Karpas-422 (cell line): ENCODE measurements at regions not wholly inside any gene's neighbourhood (a gene's known extent, or its start where the extent isn't known, plus 50 kb on each side); places are given as distances from the start of the nearest gene placed in this dataset.

ENCODE experiments used
- DNase-seq: peaks from one replicate; pipeline ENCODE4 v3.0.0-alpha.2; 2015
- H2AFZ ChIP-seq: fragments of 200-600 bp; sonication (generic); 2 replicates; pipeline ENCODE4 v1.6.1; 2014; ENCODE audit warnings: antibody characterized with exemption, low read length, mixed read lengths
- H3K27ac ChIP-seq: fragments of 200-600 bp; sonication (generic); 2 replicates; pipeline ENCODE4 v1.5.1; 2014; ENCODE audit warnings: mild to moderate bottlenecking, low read length, moderate library complexity
- H3K27me3 ChIP-seq: fragments of 200-600 bp; sonication (generic); 2 replicates; pipeline ENCODE4 v1.6.1; 2014; ENCODE audit warnings: low read length, mixed read lengths
- H3K36me3 ChIP-seq: fragments of 200-600 bp; sonication (generic); 2 replicates; pipeline ENCODE4 v1.6.1; 2014; ENCODE audit warnings: low read length, mixed read lengths; ENCODE audit not compliant: insufficient read depth
- H3K4me1 ChIP-seq: fragments of 200-600 bp; sonication (generic); 2 replicates; pipeline ENCODE4 v1.6.1; 2014; ENCODE audit warnings: mild to moderate bottlenecking, low read length, mixed read lengths
- H3K4me2 ChIP-seq: fragments of 200-600 bp; sonication (generic); 2 replicates; pipeline ENCODE4 v1.6.1; 2014; ENCODE audit warnings: low read length, low read depth, mild to moderate bottlenecking; ENCODE audit not compliant: poor library complexity, severe bottlenecking
- H3K4me3 ChIP-seq: fragments of 200-600 bp; sonication (generic); 2 replicates; pipeline ENCODE4 v1.5.1; 2014; ENCODE audit warnings: mild to moderate bottlenecking, antibody characterized with exemption, low read length, mixed read lengths
- H3K79me2 ChIP-seq: fragments of 200-600 bp; sonication (generic); 2 replicates; pipeline ENCODE4 v1.6.1; 2014; ENCODE audit warnings: mild to moderate bottlenecking, low read length, mixed read lengths
- H3K9ac ChIP-seq: fragments of 200-600 bp; sonication (generic); 2 replicates; pipeline ENCODE4 v1.6.0; 2014; ENCODE audit warnings: low read length
- H3K9me2 ChIP-seq: fragments of 200-600 bp; sonication (generic), shearing (Covaris generic); replicated peaks from 2 replicates; pipeline ENCODE4 v1.6.0; 2014; ENCODE audit warnings: mild to moderate bottlenecking, low read length, moderate library complexity; ENCODE audit not compliant: insufficient read depth
- H3K9me3 ChIP-seq: fragments of 300-700, 200-600 bp; sonication (generic); 2 replicates; pipeline ENCODE4 v1.6.1; 2014; ENCODE audit warnings: low read length, mixed read lengths
- H4K20me1 ChIP-seq: fragments of 200-600 bp; sonication (generic); 2 replicates; pipeline ENCODE4 v1.6.1; 2014; ENCODE audit warnings: mild to moderate bottlenecking, antibody characterized with exemption, low read length, low read depth; ENCODE audit not compliant: insufficient read depth

DNA sequence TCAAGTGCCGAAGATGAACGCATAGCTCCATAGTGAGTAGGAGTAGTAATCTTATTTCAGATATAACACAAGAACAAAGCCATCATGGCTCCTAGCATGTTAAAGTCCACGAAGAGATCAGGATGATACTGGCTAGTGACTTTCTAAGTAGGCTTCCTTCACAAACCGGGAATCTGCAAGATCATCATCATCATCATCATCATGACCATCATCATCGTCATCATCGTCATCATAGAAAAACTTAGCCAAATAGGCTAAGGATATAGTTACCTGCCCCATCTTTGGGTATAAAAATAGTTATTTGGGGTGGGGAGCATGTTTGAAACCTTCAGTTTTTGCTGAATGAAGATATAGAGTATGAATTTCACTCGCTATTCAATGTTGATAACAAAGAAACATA, 57.9 kb downstream of the PYDC2 start:
- Histone ChIP-seq H3K4me1 (no peaks in the 10 kb centered on the region), H3K27me3 (no peaks in the 10 kb centered on the region), H4K20me1 (no peaks in the 10 kb centered on the region), H3K4me3 (no peak overlapping the region), H3K79me2 (no peaks in the 10 kb centered on the region), H2AFZ (no peak overlapping the region), H3K36me3 (no peaks in the 10 kb centered on the region), H3K9me2 (no peaks in the 10 kb centered on the region; the same call in 1 of the 2 replicates), H3K9me3 (no peaks in the 10 kb centered on the region), H3K27ac (no peak overlapping the region), H3K9ac (no peak overlapping the region), H3K4me2 (no peak overlapping the region)
- DNase-seq = no peak

DNA sequence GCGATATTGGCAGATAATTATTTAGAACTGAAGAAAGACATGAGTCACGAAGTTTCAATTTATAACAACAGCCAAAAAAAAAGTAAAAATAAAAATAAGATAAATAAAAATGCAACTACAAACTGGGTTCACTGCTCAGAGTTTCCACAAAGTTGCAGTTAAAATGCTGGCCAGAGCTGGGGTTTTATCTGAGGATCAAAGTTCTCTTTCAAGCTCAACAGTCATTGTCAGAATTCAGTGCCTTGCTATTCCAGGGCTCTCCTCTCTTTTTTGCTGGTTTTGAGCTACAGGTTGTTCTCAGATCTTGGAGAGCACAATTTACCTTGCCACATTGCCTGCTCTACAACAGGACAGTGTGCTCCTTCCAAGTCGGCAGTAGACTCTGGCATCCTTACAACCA, 60.1 kb downstream of the PYDC2 start:
- H3K36me3 ChIP-seq = no peaks in the 10 kb centered on the region
- no peak overlapping the region for H3K4me3 ChIP-seq
- peaks cover 15% of the 10 kb centered on the region; the same call in 1 of the 2 replicates for H3K9me3 ChIP-seq
- no peaks in the 10 kb centered on the region for H3K4me1 ChIP-seq
- no peak overlapping the region for H3K9ac ChIP-seq
- H4K20me1 ChIP-seq = no peaks in the 10 kb centered on the region
- DNase-seq = no peak
- H3K4me2 ChIP-seq = no peak overlapping the region
- H2AFZ ChIP-seq = no peak overlapping the region
- H3K9me2 ChIP-seq = no peaks in the 10 kb centered on the region; the same call in 1 of the 2 replicates
- no peaks in the 10 kb centered on the region for H3K79me2 ChIP-seq
- no peaks in the 10 kb centered on the region for H3K27me3 ChIP-seq
- no peak overlapping the region for H3K27ac ChIP-seq

DNA sequence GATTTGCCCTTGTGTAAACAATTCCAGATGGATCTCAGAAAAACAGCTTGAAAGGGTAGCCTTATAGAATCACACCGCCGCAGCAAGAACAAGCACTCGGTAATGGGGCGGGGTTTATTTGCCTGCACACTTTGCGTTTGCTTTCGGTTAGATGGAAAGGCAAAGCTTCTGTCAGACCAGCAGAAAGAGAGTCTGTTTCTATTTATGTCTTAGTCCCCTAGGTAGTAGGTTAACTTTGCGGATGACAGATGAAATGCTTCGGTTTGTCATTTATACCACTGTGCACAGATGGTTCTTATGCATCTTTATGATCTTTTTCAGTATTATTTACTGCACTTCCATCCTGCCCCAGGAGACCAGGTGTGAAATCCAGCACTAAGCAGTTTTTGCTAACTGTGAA, 62.2 kb downstream of the PYDC2 start:
- no peaks in the 10 kb centered on the region for H3K27me3 ChIP-seq
- no peaks in the 10 kb centered on the region for H3K4me1 ChIP-seq
- H3K79me2 ChIP-seq = no peaks in the 10 kb centered on the region
- H2AFZ ChIP-seq = no peak overlapping the region
- no peak overlapping the region for H3K4me2 ChIP-seq
- DNase-seq = no peak
- no peak overlapping the region for H3K27ac ChIP-seq
- H3K9ac ChIP-seq = no peak overlapping the region
- no peak overlapping the region for H3K4me3 ChIP-seq
- H3K36me3 ChIP-seq = no peaks in the 10 kb centered on the region
- H3K9me2 ChIP-seq = no peaks in the 10 kb centered on the region
- H4K20me1 ChIP-seq = no peaks in the 10 kb centered on the region
- peaks cover 15% of the 10 kb centered on the region; the same call in 1 of the 2 replicates for H3K9me3 ChIP-seq

DNA sequence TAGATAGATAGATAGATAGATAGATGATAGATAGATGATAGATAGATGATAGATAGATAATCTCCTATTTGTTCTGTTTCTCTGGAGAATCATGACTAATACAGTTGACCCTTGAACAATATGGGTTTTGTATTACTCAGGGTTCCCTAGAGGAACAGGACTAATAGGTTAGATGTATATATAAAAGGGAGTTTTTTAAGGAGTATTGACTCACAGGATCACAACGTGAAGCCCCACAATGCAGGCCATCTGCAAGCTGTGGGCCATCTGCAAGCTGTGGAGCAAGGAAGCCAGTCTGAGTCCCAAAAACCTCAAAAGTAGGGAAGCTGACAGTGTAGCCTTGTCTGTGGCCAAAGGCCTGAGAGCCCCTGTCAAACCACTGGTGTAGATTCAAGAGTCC, 67.6 kb downstream of the PYDC2 start:
- H3K4me2 ChIP-seq = no peak overlapping the region
- no peaks in the 10 kb centered on the region for H3K27me3 ChIP-seq
- no peaks in the 10 kb centered on the region for H3K9me2 ChIP-seq

DNA sequence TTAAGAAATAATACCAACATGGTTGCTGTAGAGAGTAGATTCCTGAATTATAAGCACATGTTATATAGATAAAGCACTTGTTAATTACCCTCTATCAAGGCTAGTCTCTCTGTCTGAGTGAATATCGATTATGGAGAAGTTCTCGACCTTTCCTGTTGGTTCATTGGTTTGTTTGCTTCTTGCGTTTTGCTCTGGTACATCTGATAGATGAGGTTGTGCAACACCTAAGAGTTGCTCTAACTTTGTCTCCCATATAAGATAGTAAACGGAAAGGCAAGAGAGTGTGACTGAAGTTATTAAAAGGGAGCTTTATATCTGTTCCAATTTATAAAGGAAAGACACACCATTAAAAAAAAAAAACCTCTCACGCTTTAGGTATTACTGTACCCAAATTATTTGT, 69.0 kb downstream of the PYDC2 start:
- no peaks in the 10 kb centered on the region for H3K27me3 ChIP-seq
- no peaks in the 10 kb centered on the region for H3K36me3 ChIP-seq
- no peak overlapping the region for H3K9ac ChIP-seq
- DNase-seq = no peak
- peaks cover 22% of the 10 kb centered on the region for H3K9me3 ChIP-seq
- no peaks in the 10 kb centered on the region for H4K20me1 ChIP-seq
- H3K9me2 ChIP-seq = 0 out of 2 replicates have a peak, but pooled peaks cover under 1% of the 10 kb centered on the region
- no peak overlapping the region for H3K4me2 ChIP-seq
- H3K79me2 ChIP-seq = no peaks in the 10 kb centered on the region
- H3K4me3 ChIP-seq = no peak overlapping the region
- H3K4me1 ChIP-seq = no peaks in the 10 kb centered on the region
- H2AFZ ChIP-seq = no peak overlapping the region
- no peak overlapping the region for H3K27ac ChIP-seq

More for the DNA sequence above, 67.6 kb downstream of the PYDC2 start:
- Histone ChIP-seq H4K20me1 (no peaks in the 10 kb centered on the region), H3K9me3 (peaks cover 18% of the 10 kb centered on the region; the same call in 1 of the 2 replicates), H3K4me1 (no peaks in the 10 kb centered on the region), H3K9ac (no peak overlapping the region), H2AFZ (no peak overlapping the region), H3K27ac (no peak overlapping the region), H3K36me3 (no peaks in the 10 kb centered on the region), H3K4me3 (no peak overlapping the region), H3K79me2 (no peaks in the 10 kb centered on the region)
- DNase-seq = no peak

DNA sequence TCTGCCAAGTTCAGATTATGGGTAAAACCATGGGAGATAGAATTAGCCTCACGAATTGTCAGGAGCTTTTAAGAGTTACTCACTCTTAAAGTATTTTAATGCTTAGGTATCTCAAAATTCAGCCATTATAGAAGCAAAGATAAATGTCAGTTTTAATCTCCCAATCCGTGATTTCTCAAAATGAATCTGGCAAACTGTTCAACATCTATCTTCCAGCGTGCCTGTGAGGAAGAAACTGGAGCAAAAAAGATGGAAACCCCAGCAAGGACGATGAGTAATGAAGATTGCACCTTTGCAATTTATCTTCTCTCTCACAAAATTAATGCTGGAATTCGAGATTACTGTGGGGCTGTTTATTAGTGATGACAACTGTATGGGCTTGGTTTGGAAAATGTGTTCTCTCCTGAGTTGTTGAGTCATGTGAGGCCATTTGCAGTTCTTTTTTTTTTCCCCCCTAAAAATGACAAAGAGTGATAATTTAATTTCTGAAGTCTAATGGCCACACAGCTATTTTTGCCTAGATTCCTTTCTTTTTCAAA, 70.5 kb downstream of the PYDC2 start:
- Histone ChIP-seq H4K20me1 (no peaks in the 10 kb centered on the region), H2AFZ (no peak overlapping the region)
- no peak for DNase-seq

DNA sequence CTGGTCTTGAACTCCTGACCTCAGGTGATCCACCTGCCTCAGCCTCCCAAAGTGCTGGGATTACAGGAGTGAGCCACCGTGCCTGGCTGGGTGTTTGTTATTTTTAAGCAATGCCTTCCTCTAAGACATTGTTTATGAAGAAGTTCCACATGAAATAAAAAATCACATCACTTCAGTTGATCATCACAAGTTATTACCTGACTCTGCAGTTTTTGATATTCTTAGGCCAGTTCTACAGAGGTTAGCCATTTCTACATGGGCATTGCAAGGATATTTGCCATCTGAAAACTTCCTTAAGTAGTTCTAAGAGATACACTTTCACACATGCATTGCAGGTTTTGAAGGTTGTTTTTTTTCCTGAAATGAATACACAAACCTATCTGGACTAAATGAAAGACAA, 82.1 kb downstream of the PYDC2 start:
- Histone ChIP-seq H3K27me3 (no peaks in the 10 kb centered on the region), H3K4me1 (no peaks in the 10 kb centered on the region), H3K9me2 (0 out of 2 replicates have a peak, but pooled peaks cover 3% of the 10 kb centered on the region), H3K27ac (no peak overlapping the region), H3K4me2 (no peak overlapping the region), H3K9me3 (no peaks in the 10 kb centered on the region), H3K9ac (no peak overlapping the region), H3K4me3 (no peak overlapping the region), H2AFZ (no peak overlapping the region), H4K20me1 (no peaks in the 10 kb centered on the region), H3K36me3 (no peaks in the 10 kb centered on the region), H3K79me2 (no peaks in the 10 kb centered on the region)
- DNase-seq = peak; percentile 4

More for the DNA sequence above, 70.5 kb downstream of the PYDC2 start:
- no peak overlapping the region for H3K9ac ChIP-seq
- H3K27me3 ChIP-seq = no peaks in the 10 kb centered on the region
- H3K4me1 ChIP-seq = no peaks in the 10 kb centered on the region
- H3K9me3 ChIP-seq = peaks cover 17% of the 10 kb centered on the region
- H3K36me3 ChIP-seq = no peaks in the 10 kb centered on the region
- H3K79me2 ChIP-seq = no peaks in the 10 kb centered on the region
- no peak overlapping the region for H3K4me2 ChIP-seq
- 0 out of 2 replicates have a peak, but pooled peaks cover 2% of the 10 kb centered on the region for H3K9me2 ChIP-seq
- no peak overlapping the region for H3K27ac ChIP-seq
- no peak overlapping the region for H3K4me3 ChIP-seq

DNA sequence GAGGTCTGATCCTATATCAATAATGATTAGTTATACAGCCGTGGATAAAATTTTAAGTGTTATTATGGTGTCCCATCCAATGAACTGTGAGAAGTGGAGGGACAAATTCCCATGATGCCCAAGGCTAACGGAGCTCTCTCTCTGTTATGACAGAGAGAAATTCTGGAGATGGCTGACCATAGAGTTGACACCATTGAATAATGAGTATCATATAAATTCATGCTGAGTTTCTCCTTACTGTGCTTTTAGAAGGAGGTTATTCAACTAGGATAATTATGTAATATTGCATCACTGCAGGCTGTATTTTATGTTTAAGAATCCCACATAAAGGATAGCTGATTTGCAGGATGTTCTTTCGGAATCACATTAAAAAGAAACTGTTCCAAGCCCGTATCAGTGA, 82.9 kb downstream of the PYDC2 start:
- H3K9me3 ChIP-seq = no peaks in the 10 kb centered on the region
- H3K4me1 ChIP-seq = no peaks in the 10 kb centered on the region
- no peak overlapping the region for H2AFZ ChIP-seq
- H3K9me2 ChIP-seq = 0 out of 2 replicates have a peak, but pooled peaks cover 3% of the 10 kb centered on the region
- no peak overlapping the region for H3K4me3 ChIP-seq
- no peak overlapping the region for H3K4me2 ChIP-seq
- no peaks in the 10 kb centered on the region for H3K79me2 ChIP-seq
- H3K36me3 ChIP-seq = no peaks in the 10 kb centered on the region
- no peaks in the 10 kb centered on the region for H4K20me1 ChIP-seq
- no peak overlapping the region for H3K27ac ChIP-seq
- no peak overlapping the region for H3K9ac ChIP-seq
- H3K27me3 ChIP-seq = no peaks in the 10 kb centered on the region
- DNase-seq = no peak
